Fibroblast of the aortic adventitia (primary cell): ENCODE measurements at regions not wholly inside any gene's neighbourhood (a gene's known extent, or its start where the extent isn't known, plus 50 kb on each side); places are given as distances from the start of the nearest gene placed in this dataset.

ENCODE experiments used
- DNase-seq: peaks from one replicate; pipeline ENCODE4 v3.0.0-alpha.2; 2010; ENCODE audit warnings: low read depth
- H3K4me3 ChIP-seq: 2 replicates; pipeline ENCODE4 v1.5.1; 2011; ENCODE audit warnings: low read depth, mild to moderate bottlenecking, control low read depth, low read length, moderate library complexity
- TF ChIP-seq, protein P1 (sequence below): IDR thresholded peaks from 2 replicates; pipeline ENCODE4 v1.5.1; 2011; ENCODE audit warnings: mild to moderate bottlenecking, low read length, control low read depth, inconsistent platforms; ENCODE audit not compliant: insufficient read depth

DNA sequence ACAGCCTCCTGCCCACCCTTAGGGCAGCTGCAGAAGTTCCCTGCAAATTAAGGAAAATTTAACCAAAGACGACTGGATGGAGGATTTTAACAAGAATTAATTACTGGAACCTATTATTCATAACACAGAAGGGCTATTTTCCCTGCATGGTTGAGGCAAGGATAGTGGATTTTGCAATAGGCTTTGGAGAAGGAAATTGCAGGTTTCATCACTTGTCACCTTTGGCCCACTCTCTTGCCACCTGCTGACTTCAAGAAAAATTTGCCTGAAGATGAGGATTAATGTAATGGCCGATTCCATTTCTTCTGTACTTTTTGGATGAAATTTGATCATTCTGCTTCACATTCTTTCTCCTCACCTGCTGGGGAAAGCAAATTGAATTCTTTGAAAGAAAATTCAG is 261.7 kb downstream of the FGF9 start:
- TF ChIP-seq, protein P1, sequence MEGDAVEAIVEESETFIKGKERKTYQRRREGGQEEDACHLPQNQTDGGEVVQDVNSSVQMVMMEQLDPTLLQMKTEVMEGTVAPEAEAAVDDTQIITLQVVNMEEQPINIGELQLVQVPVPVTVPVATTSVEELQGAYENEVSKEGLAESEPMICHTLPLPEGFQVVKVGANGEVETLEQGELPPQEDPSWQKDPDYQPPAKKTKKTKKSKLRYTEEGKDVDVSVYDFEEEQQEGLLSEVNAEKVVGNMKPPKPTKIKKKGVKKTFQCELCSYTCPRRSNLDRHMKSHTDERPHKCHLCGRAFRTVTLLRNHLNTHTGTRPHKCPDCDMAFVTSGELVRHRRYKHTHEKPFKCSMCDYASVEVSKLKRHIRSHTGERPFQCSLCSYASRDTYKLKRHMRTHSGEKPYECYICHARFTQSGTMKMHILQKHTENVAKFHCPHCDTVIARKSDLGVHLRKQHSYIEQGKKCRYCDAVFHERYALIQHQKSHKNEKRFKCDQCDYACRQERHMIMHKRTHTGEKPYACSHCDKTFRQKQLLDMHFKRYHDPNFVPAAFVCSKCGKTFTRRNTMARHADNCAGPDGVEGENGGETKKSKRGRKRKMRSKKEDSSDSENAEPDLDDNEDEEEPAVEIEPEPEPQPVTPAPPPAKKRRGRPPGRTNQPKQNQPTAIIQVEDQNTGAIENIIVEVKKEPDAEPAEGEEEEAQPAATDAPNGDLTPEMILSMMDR = no peak
- DNase-seq = no peak
- H3K4me3 ChIP-seq = no peak overlapping the region

- no peak for DNase-seq
- TF ChIP-seq, protein P1 = no peak
- H3K4me3 ChIP-seq = no peak overlapping the region
Measured at GRCh38 chr13:21932996-21933395, 262.1 kb downstream of the FGF9 start.

DNA sequence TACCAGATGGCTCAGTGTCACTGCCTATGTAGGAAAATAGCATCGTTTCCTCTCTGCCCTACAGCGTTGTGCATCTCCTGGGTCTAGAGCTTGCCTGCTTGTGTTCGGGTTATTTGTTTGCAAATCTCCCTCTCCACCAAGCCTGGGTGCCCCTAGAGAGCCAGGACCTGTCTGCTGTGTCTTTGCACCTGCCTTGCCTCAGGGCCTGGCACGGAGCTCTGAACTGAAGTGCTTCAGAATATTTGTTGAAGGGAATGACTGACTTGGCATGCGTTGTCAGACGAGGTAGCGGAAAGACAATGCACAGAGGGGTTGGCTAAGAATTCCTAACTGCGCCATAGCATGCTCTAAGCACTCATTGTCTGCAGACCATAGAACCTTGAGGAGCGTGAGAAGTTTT is 263.4 kb downstream of the FGF9 start:
- no peak for DNase-seq
- TF ChIP-seq, protein P1 = no peak
- no peak overlapping the region for H3K4me3 ChIP-seq

GRCh38 chr13:21936674-21937073 is 265.8 kb downstream of the FGF9 start:
- no peak overlapping the region for H3K4me3 ChIP-seq
- DNase-seq = no peak
- TF ChIP-seq, protein P1 = no peak

GRCh38 chr13:21938168-21938567 is 267.3 kb downstream of the FGF9 start:
- TF ChIP-seq, protein P1 = no peak
- DNase-seq = no peak
- H3K4me3 ChIP-seq = no peak overlapping the region

DNA sequence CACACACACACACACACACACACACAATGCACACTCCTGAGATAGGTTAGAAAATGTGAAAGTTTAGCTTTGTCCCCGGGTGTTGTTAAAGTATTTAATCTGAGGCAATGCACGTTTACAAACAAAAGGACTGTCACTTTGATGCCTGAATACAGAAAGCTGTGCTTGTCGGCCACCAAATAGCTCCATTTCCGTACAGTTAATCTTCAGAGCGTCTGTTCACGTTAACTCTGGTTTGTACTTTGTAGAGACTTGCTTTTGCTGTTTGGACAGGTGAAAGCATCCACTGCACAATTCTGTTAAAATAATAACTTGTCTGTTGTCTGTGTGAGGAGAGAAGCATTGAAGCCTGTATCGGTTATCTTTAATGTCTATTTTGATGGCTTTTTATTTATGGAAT is 267.8 kb downstream of the FGF9 start:
- DNase-seq = no peak
- TF ChIP-seq, protein P1 = no peak

GRCh38 chr13:21942061-21942460 is 271.2 kb downstream of the FGF9 start:
- TF ChIP-seq, protein P1 = no peak
- no peak overlapping the region for H3K4me3 ChIP-seq
- no peak for DNase-seq

More for the DNA sequence above, 267.8 kb downstream of the FGF9 start:
- no peak overlapping the region for H3K4me3 ChIP-seq
